Stimulated activated CD8-positive, alpha-beta memory T cell treated with anti-CD3 and anti-CD28 coated beads, Interleukin-15, amount 100 ng/mL, for 4 hours (primary cell): ENCODE measurements at regions not wholly inside any gene's neighbourhood (a gene's known extent, or its start where the extent isn't known, plus 50 kb on each side); places are given as distances from the start of the nearest gene placed in this dataset.

Source experiments
- DNase-seq, 2 donors: peaks; one replicate each; pipeline ENCODE4 v3.0.0-alpha.2; 2020; ENCODE audit warnings: low read depth in 2 of 2

GRCh38 chr4:140213749-140214148, 59.8 kb upstream of the MAML3 start:
- no peak for DNase-seq

- DNase-seq = no peak
Observed at GRCh38 chr4:140213116-140213515, 59.1 kb upstream of the MAML3 start.

GRCh38 chr4:140212646-140213045, 58.7 kb upstream of the MAML3 start:
- no peak for DNase-seq

GRCh38 chr4:140212194-140212593, 58.2 kb upstream of the MAML3 start:
- no peak for DNase-seq

- no peak for DNase-seq
Observed at GRCh38 chr4:140211693-140212092, 57.7 kb upstream of the MAML3 start.

- no peak for DNase-seq
Observed at GRCh38 chr4:140211161-140211560, 57.2 kb upstream of the MAML3 start.

GRCh38 chr4:140208921-140209320, 54.9 kb upstream of the MAML3 start:
- no peak for DNase-seq
